Muscle of back (tissue), 3 donors: ENCODE measurements at regions not wholly inside any gene's neighbourhood (a gene's known extent, or its start where the extent isn't known, plus 50 kb on each side); places are given as distances from the start of the nearest gene placed in this dataset.
"Not testable (repeated sequence)": the region's sequence is repeated elsewhere in the genome, so short reads cannot be mapped to it uniquely, and the experiment has no call there.

Experiments used
- DNase-seq, 3 donors: peaks; one replicate each; pipeline versions ENCODE4 v3.0.0 to v3.0.0-alpha.2; 2013

DNA sequence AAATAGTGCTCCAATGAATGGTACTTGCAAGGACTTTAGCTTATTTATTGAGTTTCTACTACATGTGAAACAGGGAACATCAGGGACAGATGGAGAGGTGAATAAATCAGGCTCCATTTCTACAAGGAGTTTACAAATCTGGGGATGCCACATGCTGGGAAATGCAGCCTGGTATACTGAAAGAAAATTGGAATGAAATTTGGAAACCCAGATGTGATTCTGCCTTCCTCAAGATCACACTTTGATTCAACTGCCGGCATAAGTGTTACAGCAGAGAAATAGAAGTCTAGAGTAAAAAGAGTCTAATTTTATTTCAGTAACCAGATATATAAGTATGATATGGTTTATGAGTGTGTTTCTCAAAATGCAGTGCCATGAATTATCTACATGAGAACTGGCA lies 1408.4 kb upstream of the C9orf72 start:
- no peak for DNase-seq

DNA sequence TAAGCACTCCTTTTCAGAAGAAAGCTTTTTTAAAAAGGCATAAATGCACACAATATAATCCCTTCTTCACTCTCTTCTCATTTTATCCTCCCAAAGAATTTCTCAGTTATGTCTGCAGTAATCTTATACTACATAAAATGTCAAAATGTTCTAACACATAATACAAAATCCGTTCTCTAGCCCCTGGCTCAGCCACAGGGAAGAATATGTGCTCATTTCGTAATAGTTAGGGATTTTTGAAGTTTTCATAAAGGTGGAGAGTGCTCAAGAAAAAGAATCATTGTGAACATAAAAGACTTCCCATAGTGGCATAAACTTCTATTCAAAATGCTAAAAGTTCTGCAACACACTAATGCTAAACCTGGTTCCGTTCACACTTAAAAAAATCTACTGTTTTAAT lies 1410.7 kb upstream of the C9orf72 start:
- DNase-seq = no peak

DNA sequence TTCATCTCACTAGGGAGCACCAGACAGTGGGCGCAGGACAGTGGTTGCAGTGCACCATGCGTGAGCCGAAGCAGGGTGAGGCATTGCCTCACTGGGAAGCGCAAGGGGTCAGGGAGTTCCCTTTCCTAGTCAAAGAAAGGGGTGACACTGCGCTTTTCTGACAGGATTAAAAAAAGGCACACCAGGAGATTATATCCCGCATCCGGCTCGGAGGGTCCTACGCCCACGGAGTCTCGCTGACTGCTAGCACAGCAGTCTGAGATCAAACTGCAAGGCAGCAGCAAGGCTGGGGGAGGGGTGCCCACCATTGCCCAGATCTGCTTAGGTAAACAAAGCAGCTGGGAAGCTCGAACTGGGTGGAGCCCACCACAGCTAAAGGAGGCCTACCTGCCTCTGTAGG lies 1416.7 kb upstream of the C9orf72 start:
- not testable (repeated sequence) for DNase-seq

DNA sequence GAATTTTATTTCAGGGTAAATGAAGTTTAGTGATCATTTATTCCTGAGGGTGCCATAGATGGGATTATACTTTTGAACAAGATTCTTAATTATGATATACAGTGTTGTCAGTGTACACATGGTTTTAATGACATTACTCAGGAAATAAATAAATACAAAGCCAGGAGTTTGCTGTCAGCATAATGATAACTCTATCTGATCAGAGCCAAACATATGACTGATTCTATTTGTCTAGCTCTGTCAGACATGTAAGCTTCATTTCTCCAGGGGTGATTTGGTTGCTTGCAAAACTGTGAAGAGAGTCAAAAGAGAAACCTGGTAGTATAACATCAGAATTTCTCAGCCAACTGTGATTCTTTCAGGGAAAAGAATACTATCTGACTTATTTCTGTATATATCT lies 1425.8 kb upstream of the C9orf72 start:
- no peak for DNase-seq

GRCh38 chr9:28999806-29000205 lies 1426.5 kb upstream of the C9orf72 start:
- DNase-seq = no peak

DNA sequence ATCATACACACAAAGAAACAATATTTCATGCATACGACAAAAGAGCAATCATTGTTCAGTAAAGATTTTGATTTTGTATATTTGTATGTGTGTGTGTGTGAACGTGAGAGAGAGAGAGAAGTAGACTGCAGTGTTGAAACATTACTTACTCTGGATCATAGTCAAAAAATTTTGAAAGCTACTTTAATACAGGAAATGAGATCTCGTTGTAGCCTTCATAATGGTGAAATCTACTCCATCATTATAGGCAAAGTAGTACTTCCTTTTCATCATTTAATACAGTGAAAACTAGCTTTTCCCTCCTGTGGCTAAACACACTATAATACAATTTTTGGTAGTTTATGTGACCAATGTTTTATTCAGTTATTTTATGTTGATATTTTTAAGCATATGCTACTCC lies 1427.7 kb upstream of the C9orf72 start:
- DNase-seq = no peak

DNA sequence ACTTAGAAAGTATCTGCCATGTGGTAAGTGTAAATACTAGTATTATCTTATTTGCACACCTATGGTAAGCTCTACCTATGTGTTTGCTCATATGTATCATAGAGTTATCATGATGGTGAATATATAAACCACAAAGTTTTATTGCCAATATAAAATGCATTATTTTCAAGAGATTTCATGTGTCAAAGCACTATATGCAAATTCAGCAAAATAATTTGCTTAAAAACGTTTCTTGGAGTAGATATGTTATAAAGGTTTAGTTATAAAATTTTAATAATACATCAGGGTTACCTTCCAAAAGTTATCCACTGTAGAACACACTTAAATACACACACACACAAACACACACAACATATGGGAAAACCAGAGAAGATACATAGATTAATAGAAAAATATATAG lies 1431.7 kb upstream of the C9orf72 start:
- no peak for DNase-seq

- DNase-seq = no peak
Measured at GRCh38 chr9:29006628-29007027, 1433.3 kb upstream of the C9orf72 start.

GRCh38 chr9:29012911-29013310 lies 1439.6 kb upstream of the C9orf72 start:
- DNase-seq = peak in 1 of 3 donors; percentile 30

DNA sequence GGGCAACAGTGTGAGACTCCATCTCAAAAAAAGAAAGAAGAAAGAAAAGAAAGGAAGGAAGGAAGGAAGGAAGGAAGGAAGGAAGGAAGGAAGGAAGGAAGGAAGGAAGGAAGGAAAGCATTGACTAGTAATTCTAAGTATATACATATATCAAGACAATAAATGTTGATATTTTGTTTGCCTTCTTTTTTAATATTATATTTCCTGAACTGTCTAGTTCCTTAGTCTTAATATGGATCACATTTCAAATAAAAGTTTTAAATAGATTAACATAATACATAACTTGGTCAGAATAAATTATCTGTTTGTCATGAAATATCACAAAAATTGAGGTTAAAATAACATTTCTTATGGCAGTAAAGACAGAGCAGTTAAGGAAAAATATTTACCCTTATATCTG lies 1448.4 kb upstream of the C9orf72 start:
- no peak for DNase-seq

DNA sequence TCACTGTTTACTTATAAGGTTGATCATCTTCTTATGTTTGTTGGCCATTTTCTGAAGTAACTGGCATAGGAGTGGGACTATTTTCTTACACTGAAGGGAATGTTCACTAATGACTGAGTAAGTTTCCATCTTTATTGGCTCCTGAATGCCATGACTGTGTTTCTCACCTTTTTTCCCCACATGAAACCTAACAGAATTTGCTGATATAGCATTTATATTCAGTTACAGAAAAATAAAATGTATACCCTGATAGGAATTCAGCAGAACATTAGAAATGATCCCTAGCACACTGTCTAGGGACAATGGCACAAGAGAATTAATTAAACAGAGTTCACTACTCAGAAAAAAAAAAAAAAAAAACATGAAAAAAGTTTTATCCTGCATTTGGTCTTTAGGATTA lies 1465.1 kb upstream of the C9orf72 start:
- no peak for DNase-seq

- no peak for DNase-seq
Measured at GRCh38 chr9:29039258-29039657, 1466.0 kb upstream of the C9orf72 start.

- no peak for DNase-seq
Measured at GRCh38 chr9:29043072-29043471, 1469.8 kb upstream of the C9orf72 start.

GRCh38 chr9:29044959-29045358 lies 1471.7 kb upstream of the C9orf72 start:
- DNase-seq = no peak

GRCh38 chr9:29060041-29060440 lies 1486.8 kb upstream of the C9orf72 start:
- peak in 2 of 3 donors; percentile 38 to 54 for DNase-seq

DNA sequence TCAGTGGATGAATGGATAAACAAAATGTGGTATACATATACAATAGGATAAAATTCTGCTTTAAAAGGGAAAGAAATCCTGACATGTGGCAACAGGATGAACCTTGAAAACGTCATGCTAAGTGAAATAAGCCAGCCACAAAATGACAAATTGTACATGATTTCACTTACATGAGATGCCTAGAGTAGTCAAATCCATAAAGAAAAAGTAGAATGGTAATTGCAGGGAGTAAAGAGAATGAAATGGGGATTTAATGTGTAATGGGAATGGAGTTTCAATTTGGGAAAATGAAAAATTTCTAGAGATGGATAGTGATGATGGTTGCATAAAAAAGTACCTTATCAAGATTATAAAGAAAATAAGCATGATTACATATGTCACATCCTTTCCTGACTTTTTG lies 1489.2 kb upstream of the C9orf72 start:
- DNase-seq = no peak

DNA sequence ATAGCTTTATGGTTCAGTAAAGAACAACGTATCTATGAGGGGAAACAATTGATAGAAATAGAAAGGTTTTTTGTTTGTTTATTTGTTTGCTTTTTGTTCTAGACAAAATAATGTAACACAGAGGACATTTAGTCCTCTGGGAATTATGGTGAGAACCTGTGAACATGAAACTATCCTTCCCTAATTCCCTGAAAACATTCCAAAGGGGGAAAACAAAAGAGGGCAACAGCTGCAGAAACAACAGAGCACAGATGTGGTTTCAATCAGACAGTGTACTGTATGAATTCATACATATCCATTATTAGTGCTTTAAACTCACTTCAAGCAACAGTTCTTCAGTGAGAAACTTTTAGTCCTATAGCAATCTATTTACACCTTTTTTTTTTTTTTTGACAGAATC lies 1489.8 kb upstream of the C9orf72 start:
- DNase-seq = peak in 1 of 3 donors; percentile 24

GRCh38 chr9:29066141-29066640 lies 1492.9 kb upstream of the C9orf72 start:
- peak in 2 of 3 donors; percentile 22 to 61 for DNase-seq

GRCh38 chr9:29068461-29068860 lies 1495.2 kb upstream of the C9orf72 start:
- no peak for DNase-seq

- DNase-seq = no peak
Measured at GRCh38 chr9:29069376-29069775, 1496.1 kb upstream of the C9orf72 start.

GRCh38 chr9:29078063-29078666 lies 1504.9 kb upstream of the C9orf72 start:
- DNase-seq = no peak

DNA sequence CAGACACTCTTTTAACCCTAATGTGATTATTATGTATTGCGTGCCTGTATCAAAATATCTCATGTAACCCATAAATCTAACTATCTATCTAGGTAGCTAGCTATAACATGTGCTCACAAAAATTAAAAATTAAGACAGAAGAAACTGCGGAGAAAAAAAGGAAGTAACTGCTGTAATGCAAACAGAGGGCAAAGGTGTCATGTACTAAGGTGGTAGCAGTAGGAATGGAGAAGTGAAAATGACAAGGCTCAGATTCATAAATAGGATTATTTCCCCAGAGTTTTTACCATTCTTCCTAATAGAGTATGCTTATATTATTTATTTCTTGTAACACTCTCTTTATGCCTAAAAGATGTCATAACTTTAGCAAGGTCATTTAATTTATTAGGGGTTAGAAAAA lies 1527.5 kb upstream of the C9orf72 start:
- DNase-seq = no peak

DNA sequence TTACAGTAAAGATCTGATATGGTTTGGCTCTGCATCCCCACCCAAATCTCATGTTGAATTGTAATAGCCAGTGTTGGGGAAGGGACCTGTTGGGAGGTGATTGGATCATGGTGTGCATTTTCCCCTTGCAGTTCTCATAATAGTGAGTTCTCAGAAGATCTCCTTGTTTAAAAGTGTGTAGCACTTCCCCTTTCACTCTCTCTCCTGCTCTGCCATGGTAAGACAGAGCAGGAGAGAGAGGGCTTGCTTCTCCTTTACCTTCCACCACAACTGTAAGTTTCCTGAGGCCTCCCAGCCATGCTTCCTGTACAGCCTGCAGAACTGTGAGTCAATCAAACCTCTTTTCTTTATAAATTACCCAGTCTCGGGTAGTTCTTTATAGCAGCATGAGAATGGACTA lies 1530.9 kb upstream of the C9orf72 start:
- not testable (repeated sequence) for DNase-seq

- DNase-seq = no peak
Measured at GRCh38 chr9:29118555-29118954, 1545.3 kb upstream of the C9orf72 start.
